ENCODE measurements at regions not wholly inside any gene's neighbourhood (a gene's known extent, or its start where the extent isn't known, plus 50 kb on each side); places are given as distances from the start of the nearest gene placed in this dataset.

DNA sequence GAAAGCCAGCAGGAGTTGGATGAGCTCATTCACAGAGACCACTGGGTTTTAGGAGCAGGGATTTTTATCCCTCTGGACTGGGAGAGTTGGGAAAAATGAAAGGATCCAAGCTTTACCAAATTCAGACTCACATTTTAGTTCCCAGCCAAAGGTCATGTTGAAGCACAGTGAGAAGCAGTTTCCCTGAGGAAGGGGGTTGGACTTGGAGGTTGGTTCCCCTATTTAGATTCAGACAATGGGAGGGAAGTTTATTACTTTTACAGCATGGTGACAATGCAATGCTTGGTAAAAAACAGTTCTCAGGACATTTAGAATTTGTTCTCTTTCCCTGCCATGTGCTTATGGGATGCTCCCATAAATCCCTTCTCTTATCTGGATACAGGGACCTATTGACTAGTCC, 57.3 kb upstream of the ZNF648 start:
- no peak for DNase-seq

DNA sequence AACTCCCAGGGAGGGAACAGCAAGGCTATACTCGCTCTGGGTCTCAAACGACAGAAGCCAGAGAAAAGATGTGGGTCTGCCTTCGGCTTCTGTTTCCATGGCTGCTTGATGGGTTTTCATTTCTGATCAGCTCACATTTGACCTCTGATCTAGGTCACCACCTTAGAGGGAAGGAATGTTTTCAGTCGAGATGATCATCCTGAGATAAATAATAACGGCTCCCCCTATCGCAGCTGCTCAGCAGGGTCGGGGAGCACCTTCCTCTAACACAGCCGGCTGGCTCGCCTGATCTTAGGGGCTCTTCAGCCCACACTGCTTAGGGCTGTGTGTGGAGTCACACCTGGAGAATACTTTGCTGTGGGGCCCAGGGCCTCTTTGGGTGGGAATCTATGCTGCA, 53.1 kb upstream of the ZNF648 start:
- no peak for DNase-seq

DNA sequence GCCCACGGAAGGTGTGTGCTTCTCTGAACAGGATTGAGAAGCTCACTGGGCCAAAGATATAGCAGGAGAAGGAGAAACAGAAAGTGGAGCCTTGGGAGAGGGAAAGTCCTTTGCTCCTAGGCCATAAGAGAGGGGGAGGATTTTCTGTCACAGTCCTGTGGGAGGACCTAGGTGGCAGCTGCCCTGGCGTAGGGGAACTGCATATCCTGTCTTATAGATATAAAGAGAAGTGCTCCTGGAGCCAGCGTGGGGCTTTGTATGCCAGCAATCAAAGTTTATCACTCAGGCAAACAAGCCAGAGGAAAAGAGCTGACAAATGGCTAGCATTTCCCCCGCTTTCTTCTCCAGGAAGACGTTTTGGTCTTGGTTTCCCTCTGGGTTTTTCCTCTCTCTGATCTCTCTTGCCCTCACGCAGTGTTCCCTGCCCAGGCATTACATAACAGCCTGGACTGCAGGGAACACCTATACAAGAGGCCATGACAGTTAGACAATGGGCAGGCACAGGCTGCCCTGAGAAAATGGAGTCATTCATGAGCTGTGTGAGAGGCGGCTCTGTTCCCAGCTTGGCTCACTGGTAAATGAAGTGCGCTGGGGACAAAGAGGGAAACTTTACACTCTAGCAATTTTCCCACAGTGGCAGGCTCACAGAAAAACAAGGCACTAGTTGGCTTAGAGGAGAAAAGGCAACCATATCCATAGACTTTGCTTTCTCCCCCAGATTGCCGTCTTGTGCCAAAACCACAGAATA, 52.5 kb upstream of the ZNF648 start:
- DNase-seq = no peak

DNA sequence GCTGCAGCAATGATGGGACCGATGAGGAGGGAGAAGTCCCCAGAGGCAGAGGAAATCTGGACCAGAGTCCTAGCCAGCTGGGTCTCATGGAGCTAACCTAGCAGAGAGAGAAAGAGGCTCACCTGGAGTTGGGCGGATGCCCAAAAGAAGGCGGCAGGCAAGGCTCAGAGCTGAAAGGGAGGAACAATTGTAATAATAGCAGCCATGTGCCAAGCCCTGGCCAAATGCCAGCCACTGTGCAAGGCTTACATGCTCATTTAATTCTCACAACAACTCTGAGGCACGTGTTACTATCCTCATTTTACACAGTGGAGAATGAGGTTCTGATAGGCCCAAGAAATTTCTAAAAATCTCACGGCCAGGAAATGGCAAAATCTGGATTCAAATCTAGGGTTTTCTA, 50.0 kb upstream of the ZNF648 start:
- DNase-seq = no peak

Data from NCI-H1436 treated with DMSO at 0.1 percent for 48 hours (cell line).